ENCODE measurements at regions not wholly inside any gene's neighbourhood (a gene's known extent, or its start where the extent isn't known, plus 50 kb on each side); places are given as distances from the start of the nearest gene placed in this dataset.

GRCh38 chr1:209106861-209107260 is 476.7 kb upstream of the CAMK1G start:
- TF ChIP-seq, protein P1, sequence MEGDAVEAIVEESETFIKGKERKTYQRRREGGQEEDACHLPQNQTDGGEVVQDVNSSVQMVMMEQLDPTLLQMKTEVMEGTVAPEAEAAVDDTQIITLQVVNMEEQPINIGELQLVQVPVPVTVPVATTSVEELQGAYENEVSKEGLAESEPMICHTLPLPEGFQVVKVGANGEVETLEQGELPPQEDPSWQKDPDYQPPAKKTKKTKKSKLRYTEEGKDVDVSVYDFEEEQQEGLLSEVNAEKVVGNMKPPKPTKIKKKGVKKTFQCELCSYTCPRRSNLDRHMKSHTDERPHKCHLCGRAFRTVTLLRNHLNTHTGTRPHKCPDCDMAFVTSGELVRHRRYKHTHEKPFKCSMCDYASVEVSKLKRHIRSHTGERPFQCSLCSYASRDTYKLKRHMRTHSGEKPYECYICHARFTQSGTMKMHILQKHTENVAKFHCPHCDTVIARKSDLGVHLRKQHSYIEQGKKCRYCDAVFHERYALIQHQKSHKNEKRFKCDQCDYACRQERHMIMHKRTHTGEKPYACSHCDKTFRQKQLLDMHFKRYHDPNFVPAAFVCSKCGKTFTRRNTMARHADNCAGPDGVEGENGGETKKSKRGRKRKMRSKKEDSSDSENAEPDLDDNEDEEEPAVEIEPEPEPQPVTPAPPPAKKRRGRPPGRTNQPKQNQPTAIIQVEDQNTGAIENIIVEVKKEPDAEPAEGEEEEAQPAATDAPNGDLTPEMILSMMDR (conservative IDR thresholded peaks at IDR 0.05; ENCODE audit: low read length) = no peak
- TF ChIP-seq EZH2phosphoT487 (IDR thresholded peaks at IDR 0.05; ENCODE audit: borderline replicate concordance, low read depth, low read length) = no peak
